Aorta (tissue), 5 donors: ENCODE measurements at regions not wholly inside any gene's neighbourhood (a gene's known extent, or its start where the extent isn't known, plus 50 kb on each side); places are given as distances from the start of the nearest gene placed in this dataset.
"Not testable (repeated sequence)": the region's sequence is repeated elsewhere in the genome, so short reads cannot be mapped to it uniquely, and the experiment has no call there.

Experiments
- ATAC-seq: fragments of 200-7000 bp; cut with Tn5 transposase; one replicate; pipeline ENCODE4 v1.9.1; 2022; ENCODE audit warnings: moderate library complexity; ENCODE audit not compliant: low FRiP score
- DNase-seq, 2 donors: peaks; one replicate each; pipeline ENCODE4 v3.0.0-alpha.2; 2020
- H3K27ac ChIP-seq, 2 donors: one replicate each; pipeline ENCODE4 v1.5.1; 2013; ENCODE audit warnings: low read length in 2 of 2, mild to moderate bottlenecking in 2 of 2, moderate library complexity in 2 of 2, control low read depth in 1 of 2, inconsistent platforms in 1 of 2, low read depth in 1 of 2
- H3K27me3 ChIP-seq, 2 donors: one replicate each; pipeline ENCODE4 v1.6.1; 2013; ENCODE audit warnings: control low read depth in 1 of 2, low read length in 1 of 2, mild to moderate bottlenecking in 1 of 2, moderate library complexity in 1 of 2; ENCODE audit not compliant: insufficient read depth in 2 of 2, control insufficient read depth in 1 of 2
- H3K36me3 ChIP-seq, 2 donors: one replicate each; pipeline ENCODE4 v1.6.1; 2013; ENCODE audit warnings: control low read depth in 1 of 2, low read length in 1 of 2, mild to moderate bottlenecking in 1 of 2; ENCODE audit not compliant: insufficient read depth in 2 of 2, control insufficient read depth in 1 of 2
- H3K4me1 ChIP-seq, 2 donors: one replicate each; pipeline ENCODE4 v1.6.1; 2013; ENCODE audit warnings: low read length in 2 of 2, control low read depth in 1 of 2, mild to moderate bottlenecking in 1 of 2, moderate library complexity in 1 of 2; ENCODE audit not compliant: insufficient read depth in 2 of 2, control insufficient read depth in 1 of 2
- H3K4me3 ChIP-seq, 2 donors: one replicate each; pipeline ENCODE4 v1.5.1; 2013; ENCODE audit warnings: low read length in 2 of 2, control low read depth in 1 of 2, mild to moderate bottlenecking in 1 of 2
- H3K9me3 ChIP-seq: one replicate; pipeline ENCODE4 v1.6.1; 2013; ENCODE audit warnings: mild to moderate bottlenecking, low read length; ENCODE audit not compliant: control insufficient read depth
- WGBS, 2 donors: extraction: QIAGEN DNeasy Blood & Tissue Kit; methylation state at CpG; one replicate each; pipeline ENCODE4 v1.1.7; 2013; 5-methylcytosine and 5-hydroxymethylcytosine counted together
- intact Hi-C, 2 donors: fragments of 100-400 bp; cut with DNase I; formaldehyde crosslinking; loops; one replicate each; pipeline versions ENCODE4 v1.14.2 to v1.15.0; 2022
- donor health status: healthy with polysubstance abuse.
- donor health status: Bipolar disorder and iron deficiency.
- donor health status: DM: no; HTN: no; CAD: no.
- donor health status: DM: no; HTN: no; CAD: no.
- donor health status: DM: yes; HTN: yes; CAD: no.

GRCh38 chr6:167416676-167417430 is 92.0 kb downstream of the TTLL2 start:
- intact Hi-C loops = no loop called here
- no peak overlapping the region for H3K27ac ChIP-seq
- no peaks in the 10 kb centered on the region for H3K36me3 ChIP-seq
- WGBS, 2 donors = 82 to 83% methylated on average over 12 of the region's 12 CpGs
- ATAC-seq = no peak
- no peaks in the 10 kb centered on the region for H3K4me1 ChIP-seq
- H3K9me3 ChIP-seq = no peaks in the 10 kb centered on the region
- no peak overlapping the region for H3K4me3 ChIP-seq
- H3K27me3 ChIP-seq = no peaks in the 10 kb centered on the region
- DNase-seq = no peak

GRCh38 chr6:167420177-167420576 is 95.3 kb downstream of the TTLL2 start:
- 73 to 74% methylated on average over 12 of the region's 12 CpGs for WGBS, 2 donors
- no peak overlapping the region for H3K27ac ChIP-seq
- DNase-seq (no peak), ATAC-seq (no peak)
- no peaks in the 10 kb centered on the region for H3K27me3 ChIP-seq
- no peak overlapping the region for H3K4me3 ChIP-seq
- no peaks in the 10 kb centered on the region for H3K4me1 ChIP-seq
- H3K9me3 ChIP-seq = no peaks in the 10 kb centered on the region
- no peaks in the 10 kb centered on the region for H3K36me3 ChIP-seq
- intact Hi-C loops = no loop called here

DNA sequence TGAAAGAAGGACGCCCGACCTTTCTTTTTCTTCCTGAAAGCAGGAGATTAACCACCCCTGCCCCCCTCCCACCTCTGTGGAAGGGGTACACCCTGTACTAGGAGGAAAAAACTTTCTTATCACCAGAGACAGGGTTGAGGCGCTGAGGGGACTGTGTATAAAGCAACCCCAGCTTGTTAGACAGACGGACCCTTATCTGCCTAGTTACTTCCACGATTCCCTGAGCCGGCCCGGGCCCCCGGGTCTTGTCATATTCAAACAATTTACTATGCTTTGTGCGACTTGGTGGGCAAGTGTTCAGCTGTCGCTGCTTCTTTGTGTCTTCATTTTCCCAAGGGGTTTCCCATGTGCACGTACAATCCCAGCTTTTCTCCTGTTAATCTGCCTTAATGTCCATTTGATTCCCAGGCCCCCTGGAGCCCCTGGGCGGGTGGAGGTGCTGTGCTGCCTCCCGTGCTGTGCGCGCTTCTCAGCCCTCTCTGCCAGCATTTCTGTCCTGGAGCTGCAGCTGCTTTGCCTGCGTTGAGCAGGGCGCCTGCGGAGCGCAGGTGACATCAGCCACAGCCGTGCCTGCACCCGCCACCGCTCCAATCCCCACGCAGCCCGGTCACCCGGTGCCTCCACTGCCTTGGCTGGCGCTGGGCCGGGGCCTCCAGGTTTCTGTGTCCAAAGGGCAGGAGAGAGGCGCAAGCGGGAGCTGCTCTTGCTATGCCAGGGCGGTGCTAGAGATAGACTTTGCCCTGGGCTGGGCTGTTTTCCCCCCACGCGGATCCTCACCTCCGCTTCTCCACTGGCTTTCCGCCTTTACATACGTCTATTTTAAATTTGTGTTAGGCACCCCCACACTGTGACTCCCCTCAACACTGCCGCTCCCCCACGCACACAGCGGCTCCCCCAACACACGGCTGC is 96.2 kb downstream of the TTLL2 start:
- Histone ChIP-seq H3K4me1 (no peaks in the 10 kb centered on the region), H3K9me3 (no peaks in the 10 kb centered on the region), H3K4me3 (no peak overlapping the region), H3K27me3 (no peaks in the 10 kb centered on the region), H3K27ac (no peak overlapping the region), H3K36me3 (no peaks in the 10 kb centered on the region)
- WGBS, 2 donors = 82 to 83% methylated on average over 39 of the region's 39 CpGs
- ATAC-seq (no peak), DNase-seq (no peak)
- intact Hi-C loops = no loop called here

DNA sequence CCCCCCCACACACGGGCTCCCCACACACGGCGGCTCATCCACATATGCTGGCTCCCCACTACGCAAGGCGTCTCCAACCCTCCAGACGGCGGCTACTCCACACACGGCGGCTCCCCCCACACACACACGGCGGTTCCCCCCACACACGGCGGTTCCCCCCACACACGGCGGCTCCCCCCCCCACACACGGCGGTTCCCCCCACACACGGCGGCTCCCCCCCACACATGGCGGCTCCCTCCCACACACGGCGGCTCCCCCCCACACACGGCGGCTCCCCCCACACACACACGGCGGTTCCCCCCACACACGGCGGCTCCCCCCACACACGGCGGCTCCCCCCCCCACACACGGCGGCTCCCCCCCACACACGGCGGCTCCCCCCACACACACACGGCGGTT is 97.1 kb downstream of the TTLL2 start:
- H3K4me3 ChIP-seq, intact Hi-C loops, H3K4me1 ChIP-seq, ATAC-seq, H3K27ac ChIP-seq, H3K9me3 ChIP-seq, H3K27me3 ChIP-seq, H3K36me3 ChIP-seq, DNase-seq: not testable (repeated sequence)
- WGBS, 2 donors = 96% methylated on average over 20 of the region's 36 CpGs; no CpG with 5 or more reads in 1 of the 2 donors

DNA sequence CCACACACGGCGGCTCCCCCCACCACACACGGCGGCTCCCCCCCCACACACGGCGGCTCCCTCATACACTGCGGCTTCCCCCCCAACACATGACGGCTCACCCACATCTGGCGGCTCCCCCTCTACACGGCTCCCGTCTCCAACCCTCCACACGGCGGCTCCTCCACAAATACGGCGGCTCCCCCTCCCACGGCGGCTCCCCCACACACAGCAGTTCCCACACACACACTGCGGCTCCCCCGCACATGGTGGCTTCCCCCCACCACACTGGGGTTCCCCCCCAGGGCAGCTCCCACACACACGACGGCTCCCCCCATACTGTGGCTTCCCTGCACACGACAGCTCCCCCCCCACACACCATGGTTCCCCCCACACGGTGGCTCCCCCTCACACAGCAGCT is 98.0 kb downstream of the TTLL2 start:
- intact Hi-C loops = no loop called here
- Histone ChIP-seq H3K36me3 (no peaks in the 10 kb centered on the region), H3K4me1 (no peaks in the 10 kb centered on the region), H3K4me3 (no peak overlapping the region), H3K27me3 (no peaks in the 10 kb centered on the region), H3K27ac (no peak overlapping the region), H3K9me3 (peaks cover 1% of the 10 kb centered on the region)
- 94 to 96% methylated on average over 16 to 23 of the region's 23 CpGs for WGBS, 2 donors
- DNase-seq = no peak
- no peak for ATAC-seq

DNA sequence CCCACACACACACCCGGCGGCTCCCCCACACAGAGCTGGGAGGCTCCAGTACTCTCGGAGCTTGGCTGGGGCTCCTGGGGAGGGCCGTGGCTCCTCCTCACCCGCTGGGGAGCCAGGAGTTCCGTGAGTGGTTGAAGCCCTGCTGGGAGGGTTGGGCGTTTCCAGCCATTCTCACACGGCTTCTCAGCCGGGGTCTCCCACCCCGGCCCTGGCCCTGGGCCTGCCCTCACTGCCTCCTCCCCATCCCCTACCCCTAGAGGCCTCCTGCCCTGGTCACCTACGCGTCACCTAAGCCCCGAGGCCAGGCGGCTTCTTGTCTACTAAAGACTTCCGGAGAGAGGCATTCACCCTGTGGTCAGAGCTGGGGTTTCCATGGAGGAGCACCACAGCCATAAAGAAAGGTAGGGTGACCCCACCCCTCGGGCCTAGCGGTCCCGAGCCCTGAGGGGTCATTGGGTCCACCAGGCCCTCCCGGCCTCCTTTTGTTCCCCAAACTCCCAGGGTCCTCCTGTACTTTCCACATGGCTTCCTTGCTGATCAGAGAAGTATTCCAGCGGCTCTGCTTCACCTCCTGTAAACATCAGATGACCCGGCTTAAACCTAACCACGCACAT is 99.3 kb downstream of the TTLL2 start:
- no peak for DNase-seq
- Histone ChIP-seq H3K9me3 (peaks cover 2% of the 10 kb centered on the region), H3K27ac (no peak overlapping the region), H3K36me3 (no peaks in the 10 kb centered on the region), H3K4me3 (no peak overlapping the region), H3K4me1 (no peaks in the 10 kb centered on the region), H3K27me3 (no peaks in the 10 kb centered on the region)
- no peak for ATAC-seq
- intact Hi-C loops = no loop called here
- WGBS, 2 donors = 89% methylated on average over 20 to 22 of the region's 22 CpGs

- H3K4me3 ChIP-seq = no peak overlapping the region
- WGBS, 2 donors = 94 to 95% methylated on average over 9 of the region's 9 CpGs
- H3K9me3 ChIP-seq = peaks cover 2% of the 10 kb centered on the region
- no peaks in the 10 kb centered on the region for H3K4me1 ChIP-seq
- intact Hi-C loops = no loop called here
- no peaks in the 10 kb centered on the region for H3K27me3 ChIP-seq
- DNase-seq (no peak), ATAC-seq (no peak)
- no peak overlapping the region for H3K27ac ChIP-seq
- no peaks in the 10 kb centered on the region for H3K36me3 ChIP-seq
Observed at GRCh38 chr6:167424700-167425099, 99.8 kb downstream of the TTLL2 start.

DNA sequence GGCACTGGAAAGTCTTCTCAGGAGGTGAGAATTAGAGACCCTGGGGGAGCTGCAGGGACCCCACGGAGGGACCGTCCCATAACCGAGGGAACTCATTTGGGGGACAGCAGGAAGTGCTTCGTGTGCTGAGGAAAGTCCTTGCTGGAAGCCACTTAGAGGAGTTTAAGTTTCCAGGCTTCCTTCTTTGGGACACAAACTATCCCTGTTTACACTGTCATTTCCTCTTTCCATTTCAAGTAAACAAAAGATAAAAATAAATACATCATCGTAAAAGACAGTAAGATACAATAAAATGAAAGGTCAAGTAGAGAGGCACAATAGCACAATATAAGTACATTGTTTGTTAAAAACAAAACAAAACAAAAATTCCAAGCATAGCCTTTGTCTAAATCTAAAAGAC is 101.2 kb downstream of the TTLL2 start:
- ATAC-seq (no peak), DNase-seq (no peak)
- Histone ChIP-seq H3K9me3 (peaks cover 2% of the 10 kb centered on the region), H3K27ac (no peak overlapping the region), H3K4me1 (no peaks in the 10 kb centered on the region), H3K27me3 (no peaks in the 10 kb centered on the region), H3K4me3 (no peak overlapping the region), H3K36me3 (no peaks in the 10 kb centered on the region)
- 44 to 55% methylated on average over 5 of the region's 5 CpGs for WGBS, 2 donors
- intact Hi-C loops = no loop called here
